Hematopoietic multipotent progenitor cell treated with erythropoietin and hydrocortisone succinate and interleukin-3 and kit ligand, for 6 days (in vitro differentiated cells): ENCODE measurements at regions not wholly inside any gene's neighbourhood (a gene's known extent, or its start where the extent isn't known, plus 50 kb on each side); places are given as distances from the start of the nearest gene placed in this dataset.

Experiments
- DNase-seq: peaks from one replicate; pipeline ENCODE4 v3.0.0-alpha.2; 2015

GRCh38 chr1:87568005-87568404 lies 239.3 kb downstream of the LMO4 start:
- no peak for DNase-seq

DNA sequence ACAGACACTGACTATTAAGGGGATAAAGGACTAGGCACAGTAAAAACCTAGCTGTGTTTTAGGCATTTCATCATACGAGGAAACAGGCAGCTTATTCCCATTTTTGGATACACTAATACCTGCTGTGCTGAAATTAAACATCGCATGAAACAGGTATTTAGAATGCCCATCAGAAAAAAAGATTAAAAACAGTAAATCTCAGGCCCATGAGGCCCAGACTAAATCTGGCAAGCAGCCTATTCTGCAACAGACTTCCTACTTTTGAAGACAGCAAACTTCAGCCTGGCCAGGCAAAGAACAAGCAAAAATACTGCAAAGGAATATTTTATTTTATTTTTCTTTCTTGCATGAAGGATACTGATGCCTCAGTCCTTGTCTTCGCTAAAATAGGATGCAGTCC lies 240.2 kb downstream of the LMO4 start:
- no peak for DNase-seq

DNA sequence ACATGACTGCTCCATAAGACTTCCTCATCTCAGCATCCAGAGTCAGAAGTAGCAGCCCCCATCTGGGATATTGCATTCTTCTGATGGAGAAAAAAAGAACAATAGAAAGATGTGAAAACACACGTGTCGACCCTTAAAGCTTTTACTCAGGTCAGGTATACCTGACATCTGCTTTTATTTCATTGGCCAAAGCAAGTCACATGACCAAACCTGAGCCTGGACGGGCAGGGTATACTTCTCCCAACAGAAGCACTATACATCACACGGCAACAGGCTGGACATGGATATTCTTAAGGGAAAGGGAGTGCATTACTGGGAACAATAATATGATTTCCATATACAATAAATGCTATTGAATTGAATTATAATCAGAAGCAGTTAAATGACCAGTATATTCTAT lies 243.3 kb downstream of the LMO4 start:
- DNase-seq, result no peak

- no peak for DNase-seq
These were observed 244.2 kb downstream of the LMO4 start for GRCh38 chr1:87572891-87573290.

DNA sequence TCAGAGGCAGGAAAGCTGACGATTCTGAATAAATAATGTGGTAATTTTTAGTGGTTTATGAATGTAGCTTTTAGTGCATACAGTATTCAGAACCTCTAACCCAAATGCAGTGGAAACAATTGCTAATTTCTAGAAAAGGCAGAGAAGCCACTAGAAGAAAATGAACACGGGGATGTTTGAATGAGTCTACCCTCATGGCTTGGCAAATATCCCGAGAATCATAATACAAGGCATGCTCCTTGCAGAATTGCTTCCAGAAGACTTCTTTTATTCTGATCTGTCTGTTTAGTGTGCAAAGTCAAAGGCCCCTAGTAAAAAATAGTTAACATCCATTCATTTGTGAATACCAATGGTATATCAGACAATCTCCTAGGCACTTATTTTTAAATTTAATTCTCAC lies 246.8 kb downstream of the LMO4 start:
- DNase-seq, result no peak

DNA sequence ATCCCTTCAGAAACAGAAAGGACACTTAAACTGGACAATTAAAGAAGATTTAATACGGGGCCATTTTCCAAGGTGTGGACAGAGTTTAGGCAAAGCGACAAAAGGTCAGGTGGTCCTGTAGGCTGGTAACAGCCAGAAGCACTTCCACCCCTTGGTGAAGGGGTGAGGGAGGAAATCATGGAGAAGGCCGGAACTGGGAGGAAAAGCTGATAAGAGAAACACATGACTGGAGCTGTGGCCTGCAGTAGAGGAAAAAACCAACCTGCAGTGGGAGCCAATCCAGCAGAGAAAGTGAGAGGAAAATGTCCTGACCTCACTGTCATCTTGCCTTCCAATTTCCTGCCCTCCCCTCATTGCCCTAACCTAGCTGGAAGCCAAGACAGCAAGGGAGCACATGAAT lies 249.8 kb downstream of the LMO4 start:
- no peak for DNase-seq

- no peak for DNase-seq
These were observed 254.8 kb downstream of the LMO4 start for GRCh38 chr1:87583459-87583858.

DNA sequence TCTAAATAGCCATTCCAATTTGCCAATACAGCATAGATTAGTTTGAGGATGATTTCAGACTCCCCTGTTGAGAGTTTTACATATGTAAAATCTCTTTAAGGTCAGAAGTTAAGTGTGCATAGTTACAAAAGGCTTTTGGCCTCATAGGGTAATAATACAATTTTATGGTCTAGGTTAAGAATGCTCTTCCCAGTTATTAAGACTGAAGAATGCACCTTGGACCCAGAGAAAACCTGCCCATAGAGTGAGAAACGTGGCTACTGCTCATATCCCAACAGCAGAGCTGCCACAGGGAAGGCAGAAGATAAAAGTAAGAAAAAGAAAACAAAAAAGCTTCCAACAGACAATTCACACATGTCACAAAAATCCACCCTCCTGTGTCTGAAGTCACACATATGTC lies 255.9 kb downstream of the LMO4 start:
- no peak for DNase-seq

GRCh38 chr1:87586501-87586900 lies 257.8 kb downstream of the LMO4 start:
- no peak for DNase-seq

GRCh38 chr1:87588495-87588894 lies 259.8 kb downstream of the LMO4 start:
- DNase-seq, result peak; percentile 7

GRCh38 chr1:87591492-87591891 lies 262.8 kb downstream of the LMO4 start:
- DNase-seq, result no peak

DNA sequence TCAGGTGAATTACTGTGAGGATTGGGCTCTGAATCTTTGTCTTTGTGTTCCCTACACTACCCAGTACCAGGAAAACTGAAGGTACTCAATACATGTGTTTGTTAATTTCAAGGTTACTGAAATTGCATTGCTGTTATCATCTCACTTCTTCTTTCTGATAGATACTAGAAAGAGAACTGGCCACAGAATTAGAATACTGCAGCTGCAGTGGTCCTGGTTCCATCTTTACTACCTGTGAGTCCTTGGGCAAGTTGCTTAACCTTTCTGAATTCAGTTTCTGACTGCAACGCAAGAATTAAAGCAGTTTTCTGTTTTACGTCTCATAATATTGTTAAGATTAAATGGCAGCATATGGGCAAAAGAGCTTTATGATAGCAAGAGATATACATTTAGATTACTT lies 263.5 kb downstream of the LMO4 start:
- DNase-seq, result no peak

GRCh38 chr1:87594736-87595383 lies 266.2 kb downstream of the LMO4 start:
- peak; percentile 6 for DNase-seq

DNA sequence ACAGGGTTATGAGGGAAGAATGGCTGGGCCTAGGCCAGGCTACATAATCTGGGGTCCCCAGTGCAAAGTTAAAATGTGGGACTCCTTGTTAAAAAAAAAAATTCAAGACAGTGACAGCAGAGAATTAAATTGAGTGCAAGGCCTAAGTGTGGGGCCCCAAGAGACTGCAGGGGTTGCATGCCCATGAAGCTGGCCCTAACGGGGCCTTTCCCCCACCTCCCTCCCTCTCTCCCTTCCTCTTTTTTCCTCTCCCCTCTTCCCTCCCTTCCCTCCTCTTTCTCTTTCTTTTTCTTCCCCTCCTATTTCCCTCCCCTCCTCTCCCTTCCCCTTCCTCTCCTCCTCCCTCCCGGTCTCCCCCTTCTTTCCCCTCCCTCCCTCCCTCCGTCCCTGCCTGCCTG lies 266.7 kb downstream of the LMO4 start:
- DNase-seq, result no peak

GRCh38 chr1:87598429-87598828 lies 269.7 kb downstream of the LMO4 start:
- peak; percentile 13 for DNase-seq

DNA sequence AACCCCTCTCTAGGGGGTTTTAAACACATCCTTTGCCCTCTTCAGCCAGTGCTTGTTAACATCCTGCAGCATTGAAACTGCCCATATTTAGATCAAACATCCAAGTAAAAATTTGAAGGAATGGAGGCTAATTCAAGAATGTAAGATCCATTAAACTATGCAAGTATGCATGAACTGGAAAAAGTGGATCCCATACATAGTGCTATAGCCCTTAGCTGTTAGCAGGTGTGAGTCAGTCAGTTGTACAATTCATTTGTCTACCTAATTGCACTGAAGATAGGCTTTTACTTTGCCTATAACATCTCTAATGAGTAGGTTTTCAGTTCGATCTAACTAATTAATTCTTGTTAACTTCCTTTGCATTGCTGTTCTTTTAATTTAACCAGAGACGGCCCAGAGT lies 270.9 kb downstream of the LMO4 start:
- DNase-seq, result no peak

DNA sequence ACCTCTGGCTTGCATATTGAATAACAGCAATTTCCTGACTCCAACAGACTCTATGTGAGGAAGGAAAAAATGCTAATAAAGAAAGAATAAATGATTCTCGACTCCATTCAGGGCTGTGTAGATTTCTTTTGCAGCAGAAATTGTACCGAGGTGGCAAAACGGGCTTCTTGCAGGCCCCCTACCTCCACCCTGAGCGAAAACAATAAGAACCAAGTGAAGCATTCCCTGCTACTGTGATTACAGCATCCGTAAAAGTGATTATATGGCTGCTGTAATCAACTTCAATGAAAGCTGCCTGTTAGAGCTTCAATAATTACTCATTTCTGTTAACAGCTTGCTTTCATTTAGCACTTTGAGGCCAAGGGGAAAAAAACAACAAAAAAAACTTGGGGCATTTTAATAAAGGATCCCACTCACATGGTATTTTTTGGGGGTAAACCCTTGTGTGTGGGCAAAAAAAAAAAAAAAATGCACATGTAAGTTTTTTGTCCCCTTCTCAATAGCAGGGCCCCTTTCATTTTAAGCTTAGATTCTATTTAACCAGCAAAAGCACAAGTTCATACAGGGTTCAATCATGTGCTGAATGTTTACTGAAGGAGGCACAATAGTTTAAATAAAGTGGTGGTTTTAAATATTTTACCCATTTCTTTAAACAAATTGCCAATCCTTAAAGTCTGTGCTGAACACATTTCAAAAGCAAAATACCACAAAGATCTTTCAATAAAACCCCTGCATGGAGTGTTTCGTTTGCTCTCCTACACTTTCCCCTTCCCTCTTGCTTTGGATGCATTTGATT lies 271.6 kb downstream of the LMO4 start:
- no peak for DNase-seq

GRCh38 chr1:87600854-87601253 lies 272.2 kb downstream of the LMO4 start:
- DNase-seq, result no peak

DNA sequence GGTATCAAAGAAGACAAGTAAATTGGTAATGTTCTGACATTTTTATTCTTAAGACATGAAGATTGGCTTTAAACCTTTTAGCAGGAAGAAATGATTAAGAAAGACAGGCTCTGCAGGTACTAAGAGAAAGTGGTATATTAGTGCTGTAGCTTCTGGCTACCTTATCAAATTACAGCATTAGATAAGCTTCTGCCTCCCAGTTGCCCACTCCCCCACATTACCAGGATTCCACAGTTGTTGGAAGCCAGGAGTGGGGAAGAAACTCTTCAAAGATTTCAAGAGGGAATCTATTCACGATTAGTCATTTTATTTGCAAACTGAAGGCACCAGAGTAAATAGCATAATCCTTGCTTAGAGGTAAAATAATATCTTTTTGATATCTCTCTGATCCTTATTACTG lies 274.9 kb downstream of the LMO4 start:
- no peak for DNase-seq

GRCh38 chr1:87612956-87613355 lies 284.3 kb downstream of the LMO4 start:
- no peak for DNase-seq

DNA sequence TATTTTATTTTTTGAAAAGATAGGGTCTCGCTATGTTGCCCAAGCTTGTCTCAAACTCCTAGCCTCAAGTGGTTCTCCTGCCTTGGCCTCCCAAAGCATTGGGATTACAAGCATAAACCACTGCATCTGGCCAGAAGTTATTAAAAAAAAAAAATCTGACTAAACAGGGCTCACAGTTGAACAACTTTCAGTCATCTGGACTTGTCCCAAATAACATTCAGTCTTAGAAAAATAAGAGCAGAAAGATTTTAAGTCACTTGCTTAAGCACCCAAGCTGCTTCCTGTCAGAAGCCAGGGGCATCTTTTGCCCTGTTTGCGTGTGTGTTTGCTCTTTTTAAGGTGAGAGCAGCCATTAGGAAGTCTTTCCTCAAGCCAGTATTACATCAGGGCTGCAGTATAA lies 286.8 kb downstream of the LMO4 start:
- DNase-seq, result no peak

DNA sequence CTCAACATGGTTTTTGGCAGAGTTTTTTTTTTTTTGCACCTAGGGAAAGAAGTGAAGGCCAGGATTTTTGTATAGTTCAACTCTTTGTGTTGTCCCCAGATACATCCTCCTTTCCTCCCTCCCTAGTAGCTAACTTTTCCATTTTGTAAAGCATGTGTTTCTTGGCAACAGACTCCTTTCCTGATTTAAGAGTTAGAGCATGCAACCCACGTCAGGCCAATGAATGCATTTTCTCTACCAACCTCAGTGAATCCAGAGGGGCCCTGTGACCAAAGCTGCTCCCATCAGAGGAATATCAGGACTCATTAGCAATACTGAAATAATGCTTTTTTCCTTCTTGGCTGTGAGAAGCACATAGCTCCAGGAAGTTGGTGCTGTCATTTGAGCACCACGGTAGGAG lies 287.2 kb downstream of the LMO4 start:
- DNase-seq, result no peak

- no peak for DNase-seq
These were observed 292.1 kb downstream of the LMO4 start for GRCh38 chr1:87620807-87621206.

DNA sequence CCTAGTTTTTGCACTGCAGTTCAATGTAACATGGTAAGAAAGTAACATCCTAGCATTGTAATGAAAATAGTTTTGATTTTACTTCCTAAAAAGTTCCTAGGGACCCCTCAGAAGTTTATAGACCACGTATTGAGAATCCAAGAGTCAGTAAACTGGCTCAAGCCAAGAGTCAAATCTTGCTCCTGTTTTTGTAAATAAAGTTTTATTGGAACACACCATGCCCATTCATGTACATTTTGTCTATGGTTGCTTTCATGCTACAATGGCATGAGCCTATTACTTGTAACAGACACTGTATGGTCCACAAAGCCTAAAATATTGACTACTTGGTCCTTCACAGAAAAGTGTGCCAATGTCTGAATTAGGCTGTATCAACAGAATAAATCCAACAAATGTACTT lies 301.0 kb downstream of the LMO4 start:
- DNase-seq, result no peak

DNA sequence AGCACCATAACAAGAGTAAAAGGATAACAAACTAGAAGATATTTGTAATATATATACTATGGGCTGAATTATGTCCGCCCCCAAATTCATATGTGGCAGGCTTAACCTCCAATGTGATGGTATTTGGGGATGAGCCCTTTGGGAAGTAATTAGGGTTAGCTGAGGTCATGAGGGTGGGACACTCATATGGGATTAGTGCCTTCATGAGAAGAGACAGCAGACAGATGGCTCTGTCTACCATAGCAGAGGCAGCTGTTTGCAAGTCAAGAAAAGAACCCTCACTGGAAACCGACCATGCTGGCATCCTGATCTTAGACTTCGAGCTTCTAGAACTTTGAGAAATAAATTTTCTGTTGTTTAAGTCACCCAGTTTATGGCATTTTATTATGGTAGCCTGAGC lies 303.6 kb downstream of the LMO4 start:
- no peak for DNase-seq
